Germinal center (tissue), 1 donor: ENCODE measurements at regions not wholly inside any gene's neighbourhood (a gene's known extent, or its start where the extent isn't known, plus 50 kb on each side); places are given as distances from the start of the nearest gene placed in this dataset.
"Not testable (repeated sequence)": the region's sequence is repeated elsewhere in the genome, so short reads cannot be mapped to it uniquely, and the experiment has no call there.

Source experiments
- DNase-seq: peaks from one replicate; pipeline ENCODE4 v3.0.0; 2012; ENCODE audit warnings: mixed read lengths, low spot score

- no peak for DNase-seq
These were observed 613.3 kb upstream of the SYNCRIP start for GRCh38 chr6:86255973-86256372.

- no peak for DNase-seq
These were observed 608.4 kb upstream of the SYNCRIP start for GRCh38 chr6:86251106-86251505.

GRCh38 chr6:86217906-86218305, 575.2 kb upstream of the SYNCRIP start:
- DNase-seq: no peak

- no peak for DNase-seq
These were observed 572.6 kb upstream of the SYNCRIP start for GRCh38 chr6:86215323-86215722.

GRCh38 chr6:86205980-86206379, 563.3 kb upstream of the SYNCRIP start:
- DNase-seq: no peak

- DNase-seq: no peak
These were observed 560.4 kb upstream of the SYNCRIP start for GRCh38 chr6:86203044-86203443.

GRCh38 chr6:86193821-86194220, 551.1 kb upstream of the SYNCRIP start:
- no peak for DNase-seq

- no peak for DNase-seq
These were observed 549.4 kb upstream of the SYNCRIP start for GRCh38 chr6:86192123-86192522.

GRCh38 chr6:86175149-86175548, 532.5 kb upstream of the SYNCRIP start:
- DNase-seq: not testable (repeated sequence)

- no peak for DNase-seq
These were observed 512.2 kb upstream of the SYNCRIP start for GRCh38 chr6:86154852-86155251.

GRCh38 chr6:86153521-86153920, 510.8 kb upstream of the SYNCRIP start:
- DNase-seq: no peak

GRCh38 chr6:86152546-86152945, 509.9 kb upstream of the SYNCRIP start:
- DNase-seq: no peak

- no peak for DNase-seq
These were observed 505.9 kb upstream of the SYNCRIP start for GRCh38 chr6:86148586-86148985.

GRCh38 chr6:86147859-86148258, 505.2 kb upstream of the SYNCRIP start:
- no peak for DNase-seq

- DNase-seq: no peak
These were observed 504.6 kb upstream of the SYNCRIP start for GRCh38 chr6:86147311-86147710.

GRCh38 chr6:86146751-86147150, 504.1 kb upstream of the SYNCRIP start:
- not testable (repeated sequence) for DNase-seq

- DNase-seq: no peak
These were observed 499.6 kb upstream of the SYNCRIP start for GRCh38 chr6:86142326-86142725.

- no peak for DNase-seq
These were observed 485.6 kb upstream of the SYNCRIP start for GRCh38 chr6:86128130-86128814.

GRCh38 chr6:86122086-86122485, 479.4 kb upstream of the SYNCRIP start:
- DNase-seq: no peak

GRCh38 chr6:86118271-86118670, 475.6 kb upstream of the SYNCRIP start:
- DNase-seq: no peak

GRCh38 chr6:86107985-86108384, 465.3 kb upstream of the SYNCRIP start:
- DNase-seq: no peak

GRCh38 chr6:86087954-86088353, 445.3 kb upstream of the SYNCRIP start:
- DNase-seq: no peak

- DNase-seq: no peak
These were observed 437.3 kb upstream of the SYNCRIP start for GRCh38 chr6:86079938-86080337.

- no peak for DNase-seq
These were observed 427.5 kb upstream of the SYNCRIP start for GRCh38 chr6:86070151-86070550.
